ENCODE measurements at regions not wholly inside any gene's neighbourhood (a gene's known extent, or its start where the extent isn't known, plus 50 kb on each side); places are given as distances from the start of the nearest gene placed in this dataset.

DNA sequence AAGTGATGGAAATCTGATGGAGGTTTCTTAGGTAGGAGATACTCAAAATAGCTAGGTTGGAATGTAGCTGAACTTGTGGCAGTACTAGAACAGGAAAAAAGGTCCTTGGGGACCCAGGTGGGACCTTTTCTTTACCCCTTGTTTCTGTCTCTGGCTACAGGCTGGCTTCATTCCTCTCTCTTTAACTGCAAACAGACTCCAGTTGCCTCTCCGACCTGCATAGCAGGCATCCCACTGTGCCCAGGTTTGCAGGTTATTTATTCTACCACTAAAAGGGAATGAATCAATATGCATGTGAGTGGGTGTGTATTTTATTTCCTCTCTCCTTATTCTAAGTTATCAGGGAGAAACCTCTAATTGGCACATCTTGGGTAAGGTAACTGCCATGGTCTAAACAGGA lies 758.1 kb downstream of the MED13L start:
- Histone ChIP-seq H3K14ac (ENCODE audit: insufficient read length) (no peak overlapping the region), H3K4ac (replicated peaks; ENCODE audit: insufficient read length, low read depth, low read length) (no peak overlapping the region), H2AK5ac (ENCODE audit: low read depth, low read length) (no peak overlapping the region), H3K18ac (ENCODE audit: extremely low read depth, low read length) (no peak overlapping the region; the same call in 1 of the 2 replicates), H4K91ac (replicated peaks; ENCODE audit: insufficient read length, low read length) (no peak overlapping the region), H4K8ac (ENCODE audit: extremely low read depth, insufficient read depth, low read length) (no peak overlapping the region), H3K23ac (ENCODE audit: insufficient read length) (no peak overlapping the region), H3K4me1 (replicated peaks in 1 of 4; ENCODE audit: control insufficient read depth in 3 of 4, insufficient read depth in 4 of 4, low read length in 3 of 4) (peaks cover 3 to 10% (median 7%) of the 10 kb centered on the region in 4 experiments; a peak in 6 of 7 replicates), H3K4me2 (ENCODE audit: insufficient read depth in 1 of 2, low read depth in 2 of 2, low read length in 2 of 2) (peak overlapping the region in 1 of 2 experiments; percentile 17; a peak in 2 of 4 replicates), H2BK20ac (ENCODE audit: low read length) (no peak overlapping the region; the same call in 1 of the 2 replicates), H3K9me3 (ENCODE audit: insufficient read depth in 2 of 2, low read depth in 1 of 2, low read length in 1 of 2) (peaks cover 7 to 8% of the 10 kb centered on the region in 2 experiments; a peak in 3 of 4 replicates), H4K5ac (ENCODE audit: insufficient read length, low read depth, low read length) (no peak overlapping the region), H2BK120ac (replicated peaks; ENCODE audit: low read depth, low read length) (no peak overlapping the region), H2BK15ac (ENCODE audit: low read length) (0 out of 2 replicates have a peak overlapping the region, but pooled peaks have one; percentile 22), H3K79me2 (ENCODE audit: control insufficient read depth in 1 of 2, insufficient read depth in 2 of 2, low read length in 2 of 2) (no peaks in the 10 kb centered on the region), H3K23me2 (ENCODE audit: low read depth, low read length) (no peaks in the 10 kb centered on the region), H3K9ac (replicated peaks in 1 of 4; ENCODE audit: extremely low read depth in 1 of 4, low read depth in 3 of 4, low read length in 3 of 4) (no peak overlapping the region), H3K4me3 (ENCODE audit: extremely low read depth in 1 of 4, insufficient read depth in 2 of 4, low read depth in 3 of 4, low read length in 4 of 4) (no peak overlapping the region), H3K79me1 (ENCODE audit: low read depth, low read length) (no peaks in the 10 kb centered on the region), H4K20me1 (replicated peaks in 1 of 2; ENCODE audit: control insufficient read depth in 1 of 2, insufficient read depth in 2 of 2, low read length in 2 of 2) (no peaks in the 10 kb centered on the region), H3K36me3 (ENCODE audit: control insufficient read depth in 2 of 4, insufficient read depth in 4 of 4, low read length in 3 of 4) (no peaks in the 10 kb centered on the region), H3K56ac (replicated peaks; ENCODE audit: insufficient read length, low read depth, low read length) (no peak overlapping the region), H2BK12ac (ENCODE audit: low read depth, low read length) (no peak overlapping the region), H3K27ac (ENCODE audit: low read depth, low read length) (no peak overlapping the region), H2AFZ (ENCODE audit: low read length) (peak overlapping the region; percentile 42; the same call in 1 of the 2 replicates), H3K27me3 (replicated peaks in 1 of 4; ENCODE audit: control insufficient read depth in 3 of 4, extremely low read depth in 1 of 4, insufficient read depth in 3 of 4, low read length in 3 of 4) (no peaks in the 10 kb centered on the region; a peak in 1 of 7 replicates), H2BK5ac (ENCODE audit: low read depth, low read length) (no peak overlapping the region)
- 11% methylated on average over 1 of the region's 1 CpG; no CpG with 5 or more reads in 1 of the 2 experiments for WGBS, 2 experiments (ENCODE audit: extremely low coverage in 1 of 2, insufficient coverage in 1 of 2, insufficient read length in 1 of 2, insufficient replicate concordance in 2 of 2, low coverage in 1 of 2, low lambda C conversion rate in 2 of 2, missing lambda C conversion rate in 1 of 2)
- DNase-seq (ENCODE audit: low read depth in 1 of 2, low spot score in 2 of 2) (no peak), FAIRE-seq (no peak)
- ChIA-PET POLR2A (ENCODE audit: partially characterized antibody) (no interaction called here), CTCF (ENCODE audit: partially characterized antibody) (interaction anchor here (0.7 kb wide), 1 partner anchor 61 kb away, joined by 4 read pairs; no protein-coding TSS in a partner anchor)
- no peak for TF ChIP-seq KDM1A (IDR thresholded peaks at IDR 0.05; ENCODE audit: borderline replicate concordance, low read length)
- no peak for TF ChIP-seq BCL11A (IDR thresholded peaks at IDR 0.05; ENCODE audit: low read depth in 2 of 2, low read length in 2 of 2)
- no peak for TF ChIP-seq EP300 (IDR thresholded peaks at IDR 0.05; ENCODE audit: borderline replicate concordance in 1 of 2, low read depth in 2 of 2, low read length in 2 of 2)
- TF ChIP-seq JUN (IDR thresholded peaks at IDR 0.05; ENCODE audit: low read depth, low read length), result no peak
- TF ChIP-seq KDM4A (IDR thresholded peaks at IDR 0.05; ENCODE audit: low read depth, low read length, severe bottlenecking), result no peak
- no peak for TF ChIP-seq ATF3 (IDR thresholded peaks at IDR 0.05; ENCODE audit: insufficient read depth, low read depth, low read length)
- TF ChIP-seq BRCA1 (IDR thresholded peaks at IDR 0.05; ENCODE audit: low read depth, low read length), result no peak
- TF ChIP-seq, protein P1, sequence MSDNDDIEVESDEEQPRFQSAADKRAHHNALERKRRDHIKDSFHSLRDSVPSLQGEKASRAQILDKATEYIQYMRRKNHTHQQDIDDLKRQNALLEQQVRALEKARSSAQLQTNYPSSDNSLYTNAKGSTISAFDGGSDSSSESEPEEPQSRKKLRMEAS (IDR thresholded peaks at IDR 0.05), result no peak
- no peak for TF ChIP-seq CBX5 (IDR thresholded peaks at IDR 0.05; ENCODE audit: low read depth, low read length)
- TF ChIP-seq CEBPB (IDR thresholded peaks at IDR 0.05; ENCODE audit: low read depth, low read length), result no peak
- TF ChIP-seq EZH2 (IDR thresholded peaks at IDR 0.05; ENCODE audit: low read depth, low read length, severe bottlenecking), result no peak
- no peak for TF ChIP-seq SAP30 (IDR thresholded peaks at IDR 0.05; ENCODE audit: insufficient read depth, insufficient replicate concordance, low read length)

Measured in H1 (cell line).